HCT116 (cell line): ENCODE measurements at regions not wholly inside any gene's neighbourhood (a gene's known extent, or its start where the extent isn't known, plus 50 kb on each side); places are given as distances from the start of the nearest gene placed in this dataset.

Experiments
- ATAC-seq: fragments of 200-7000 bp; cut with Tn5 transposase; 2 replicates; pipeline ENCODE4 v1.9.1; 2020; ENCODE audit warnings: mild to moderate bottlenecking, moderate library complexity
- BruUV-seq: library from RNA; stranded (reverse); fragments of 400-500 nt; replicated peaks from 2 replicates; lab custom pipeline; 2021; lab: Mats Ljungman, UMichigan
- CTCF ChIA-PET: fragments of 300-600 bp; sonication (Branson Sonifier 250); formaldehyde crosslinking; loops from one replicate; lab custom pipeline; 2021; ENCODE audit warnings: antibody characterized with exemption; lab: Charles Lee
- POLR2A ChIA-PET: fragments of 300-600, 350-600 bp; sonication (Branson Sonifier 250); formaldehyde crosslinking; loops from one replicate; lab custom pipeline; 2021; ENCODE audit warnings: antibody characterized with exemption; lab: Charles Lee
- RAD21 ChIA-PET, 2 experiments: fragments of 300-600 bp; sonication (Branson Sonifier 250); formaldehyde crosslinking; loops; one replicate each; lab custom pipeline; 2023; ENCODE audit warnings: low total read pairs in 2 of 2; ENCODE audit not compliant: uncharacterized antibody in 2 of 2, unreplicated experiment in 2 of 2, low non-redundant PET in 1 of 2; lab: Charles Lee
- DNase-seq: peaks from one replicate; pipeline ENCODE4 v3.0.0-alpha.2; 2010; ENCODE audit warnings: low read depth, low spot score
- H2AFZ ChIP-seq: fragments of 200-600 bp; shearing (Covaris generic), sonication (generic); 2 replicates; pipeline ENCODE4 v1.6.1; 2017; ENCODE audit warnings: low read depth, mixed run types, mixed read lengths, antibody characterized with exemption, low read length; ENCODE audit not compliant: poor library complexity, severe bottlenecking
- H3K27ac ChIP-seq: 2 replicates; pipeline ENCODE4 v1.5.1; 2012; ENCODE audit warnings: low read depth, low read length
- H3K27me3 ChIP-seq: fragments of 200-600 bp; sonication (generic); 2 replicates; pipeline ENCODE4 v1.6.1; 2016; ENCODE audit warnings: mixed run types, low read length, mixed read lengths; ENCODE audit not compliant: insufficient read depth
- H3K36me3 ChIP-seq, 2 experiments: fragments of 200-500 bp in 1 of 2; fragments of 200-600 bp in 1 of 2; sonication (Bioruptor generic) in 1 of 2; sonication (generic) in 1 of 2; 2 replicates each; pipeline versions ENCODE4 v1.5.1 to v1.6.1; 2014 to 2016; ENCODE audit warnings: low read length in 2 of 2, inconsistent platforms in 1 of 2, mixed read lengths in 1 of 2, mixed run types in 1 of 2; ENCODE audit not compliant: insufficient read depth in 2 of 2, control insufficient read depth in 1 of 2
- H3K4me1 ChIP-seq, 2 experiments: fragments of 200-600 bp in 1 of 2; sonication (generic) in 1 of 2; 2 replicates each; pipeline versions ENCODE4 v1.5.1 to v1.6.1; 2012 to 2017; ENCODE audit warnings: low read length in 2 of 2, inconsistent platforms in 1 of 2, mild to moderate bottlenecking in 1 of 2, mixed read lengths in 1 of 2, mixed run types in 1 of 2, moderate library complexity in 1 of 2; ENCODE audit not compliant: insufficient read depth in 2 of 2, control insufficient read depth in 1 of 2
- H3K4me2 ChIP-seq: fragments of 200-600 bp; sonication (generic); 2 replicates; pipeline ENCODE4 v1.6.1; 2017; ENCODE audit warnings: mixed run types, low read length, mixed read lengths
- H3K4me3 ChIP-seq, 2 experiments: fragments of 200-600 bp in 1 of 2; sonication (generic) in 1 of 2; replicated peaks in 1 of 2; 2 replicates each; pipeline ENCODE4 v1.5.1; 2011 to 2016; ENCODE audit warnings: low read length in 2 of 2, control low read depth in 1 of 2, low read depth in 1 of 2, mild to moderate bottlenecking in 1 of 2, mixed read lengths in 1 of 2, mixed run types in 1 of 2
- H3K79me2 ChIP-seq: fragments of 200-600 bp; sonication (generic); 2 replicates; pipeline ENCODE4 v1.6.1; 2017; ENCODE audit warnings: mild to moderate bottlenecking, mixed run types, low read length, moderate library complexity, mixed read lengths; ENCODE audit not compliant: insufficient read depth
- H3K9ac ChIP-seq: fragments of 200-600 bp; sonication (generic); 2 replicates; pipeline ENCODE4 v1.6.1; 2016; ENCODE audit warnings: low read length, mixed read lengths
- H3K9me2 ChIP-seq: fragments of 200-600 bp; sonication (generic), shearing (Covaris generic); 2 replicates; pipeline ENCODE4 v1.6.1; 2017; ENCODE audit warnings: mixed run types, mild to moderate bottlenecking, moderate library complexity; ENCODE audit not compliant: insufficient read depth
- H3K9me3 ChIP-seq, 2 experiments: fragments of 200-500 bp in 1 of 2; fragments of 200-600 bp in 1 of 2; sonication (Bioruptor generic) in 1 of 2; sonication (generic) in 1 of 2; 2 replicates each; pipeline ENCODE4 v1.6.1; 2014 to 2017; ENCODE audit warnings: low read length in 2 of 2, mixed read lengths in 2 of 2, inconsistent platforms in 1 of 2, low read depth in 1 of 2, mild to moderate bottlenecking in 1 of 2, mixed run types in 1 of 2, moderate library complexity in 1 of 2; ENCODE audit not compliant: control insufficient read depth in 1 of 2, insufficient read depth in 1 of 2
- H4K20me1 ChIP-seq: fragments of 200-600 bp; sonication (generic), shearing (Covaris generic); 2 replicates; pipeline ENCODE4 v1.6.1; 2017; ENCODE audit warnings: mixed run types, mild to moderate bottlenecking, moderate library complexity; ENCODE audit not compliant: insufficient read depth
- ATF3 ChIP-seq: IDR thresholded peaks from 2 replicates; pipeline ENCODE4 v1.6.1; 2012
- CBX3 ChIP-seq: IDR thresholded peaks from 2 replicates; pipeline ENCODE4 v1.6.1; 2012; ENCODE audit warnings: low read depth
- ELF1 ChIP-seq: IDR thresholded peaks from 2 replicates; pipeline ENCODE4 v1.6.1; 2012; ENCODE audit warnings: low read depth, borderline replicate concordance
- JUND ChIP-seq: IDR thresholded peaks from 2 replicates; pipeline ENCODE4 v1.6.1; 2012
- POLR2AphosphoS5 ChIP-seq: IDR thresholded peaks from 2 replicates; pipeline ENCODE4 v1.6.1; 2011; ENCODE audit warnings: mild to moderate bottlenecking, low read depth, low read length, moderate library complexity
- REST ChIP-seq: IDR thresholded peaks from 2 replicates; pipeline ENCODE4 v1.6.1; 2012; ENCODE audit warnings: low read depth
- SIN3A ChIP-seq: IDR thresholded peaks from 2 replicates; pipeline ENCODE4 v1.6.1; 2012; ENCODE audit warnings: low read depth
- SP1 ChIP-seq: IDR thresholded peaks from 2 replicates; pipeline ENCODE4 v1.6.1; 2012; ENCODE audit warnings: low read depth
- TCF7L2 ChIP-seq: IDR thresholded peaks from 2 replicates; pipeline ENCODE4 v1.7.0; 2011; ENCODE audit warnings: borderline replicate concordance, inconsistent platforms; ENCODE audit not compliant: insufficient read depth, insufficient read length; ENCODE audit errors: extremely low read depth
- YY1 ChIP-seq: IDR thresholded peaks from 2 replicates; pipeline ENCODE4 v1.6.1; 2011; ENCODE audit warnings: low read length, low read depth, moderate library complexity, mild to moderate bottlenecking; ENCODE audit not compliant: insufficient replicate concordance; ENCODE audit errors: extremely low read depth
- ZFX ChIP-seq: fragments of 450-650 bp; IDR thresholded peaks from 2 replicates; pipeline ENCODE4 v1.6.1; 2017
- intact Hi-C: fragments of 100-400 bp; cut with micrococcal nuclease; formaldehyde crosslinking; loops from 2 replicates; pipeline ENCODE4 v1.10.0; 2022

- Histone ChIP-seq H3K4me3 (no peak overlapping the region), H3K79me2 (no peaks in the 10 kb centered on the region), H3K9me3 (no peaks in the 10 kb centered on the region), H3K4me2 (no peak overlapping the region), H3K27me3 (no peaks in the 10 kb centered on the region), H3K4me1 (peaks cover 0 to 2% of the 10 kb centered on the region in 2 experiments; a peak in 2 of 4 replicates)
- intact Hi-C loops = no loop called here
- ChIA-PET POLR2A (no interaction called here), RAD21 (no interaction called here), CTCF (no interaction called here)
- ATAC-seq (no peak), DNase-seq (no peak)
- no peak for TF ChIP-seq SIN3A
- no peak for TF ChIP-seq YY1
- no peak for TF ChIP-seq ATF3
- TF ChIP-seq CBX3 = no peak
- TF ChIP-seq JUND = no peak
- TF ChIP-seq TCF7L2 = no peak
- no peak for TF ChIP-seq ELF1
- no peak for TF ChIP-seq REST
- no peak for TF ChIP-seq ZFX
- no peak for TF ChIP-seq POLR2AphosphoS5
- no peak for TF ChIP-seq SP1
- TF ChIP-seq, all 23 proteins: peak for 0
- Histone ChIP-seq H3K9ac (no peak overlapping the region), H4K20me1 (no peaks in the 10 kb centered on the region), H3K36me3 (no peaks in the 10 kb centered on the region), H3K9me2 (no peaks in the 10 kb centered on the region), H2AFZ (no peak overlapping the region), H3K27ac (no peak overlapping the region)
- no TSS peak for BruUV-seq
Observed at GRCh38 chr13:48583859-48584311, 51.0 kb upstream of the RCBTB2 start.
